OCI-LY7 (cell line): ENCODE measurements at regions not wholly inside any gene's neighbourhood (a gene's known extent, or its start where the extent isn't known, plus 50 kb on each side); places are given as distances from the start of the nearest gene placed in this dataset.

Source experiments
- BruUV-seq: library from RNA; stranded (reverse); fragments of 400-500 nt; replicated peaks from 2 replicates; lab custom pipeline; 2021; lab: Mats Ljungman, UMichigan
- CTCF ChIA-PET: fragments of 300-600 bp; sonication (Branson Sonifier 250); formaldehyde crosslinking; loops from one replicate; lab custom pipeline; 2022; ENCODE audit warnings: antibody characterized with exemption; ENCODE audit not compliant: unreplicated experiment; lab: Charles Lee
- POLR2A ChIA-PET: fragments of 300-600 bp; sonication (Branson Sonifier 250); formaldehyde crosslinking; loops from one replicate; lab custom pipeline; 2022; ENCODE audit warnings: antibody characterized with exemption; lab: Charles Lee
- DNase-seq: peaks from one replicate; pipeline ENCODE4 v3.0.0-alpha.2; 2015; ENCODE audit warnings: low spot score
- H2AFZ ChIP-seq: fragments of 200-600 bp; sonication (generic), shearing (Covaris generic); 2 replicates; pipeline ENCODE4 v1.6.1; 2014; ENCODE audit warnings: mild to moderate bottlenecking, antibody characterized with exemption, low read length, moderate library complexity
- H3K27ac ChIP-seq: fragments of 200-600 bp; sonication (generic); 2 replicates; pipeline ENCODE4 v1.5.1; 2014; ENCODE audit warnings: mixed run types, low read depth, mild to moderate bottlenecking, moderate library complexity, low read length, inconsistent platforms; ENCODE audit not compliant: poor library complexity, severe bottlenecking
- H3K36me3 ChIP-seq: fragments of 200-600 bp; sonication (generic); 2 replicates; pipeline ENCODE4 v1.6.1; 2014; ENCODE audit warnings: mild to moderate bottlenecking, antibody characterized with exemption, low read length, moderate library complexity, mixed read lengths; ENCODE audit not compliant: insufficient read depth
- H3K4me1 ChIP-seq: fragments of 200-600 bp; sonication (generic); 2 replicates; pipeline ENCODE4 v1.5.1; 2014; ENCODE audit warnings: mild to moderate bottlenecking, low read length; ENCODE audit not compliant: insufficient read depth, poor library complexity, severe bottlenecking
- H3K4me2 ChIP-seq: fragments of 200-600 bp; sonication (generic); 2 replicates; pipeline ENCODE4 v1.6.1; 2014; ENCODE audit warnings: mild to moderate bottlenecking, low read length
- H3K4me3 ChIP-seq: fragments of 200-600 bp; sonication (generic); 2 replicates; pipeline ENCODE4 v1.5.1; 2014; ENCODE audit warnings: mild to moderate bottlenecking, low read depth, low read length; ENCODE audit not compliant: poor library complexity, severe bottlenecking
- H3K79me2 ChIP-seq: fragments of 200-600 bp; sonication (generic); 2 replicates; pipeline ENCODE4 v1.6.1; 2016; ENCODE audit warnings: low read depth, mild to moderate bottlenecking, low read length, moderate library complexity, mixed read lengths; ENCODE audit not compliant: insufficient read depth
- H3K9me2 ChIP-seq: fragments of 200-600 bp; sonication (generic); 2 replicates; pipeline ENCODE4 v1.6.1; 2016; ENCODE audit warnings: mild to moderate bottlenecking, low read length, mixed read lengths; ENCODE audit not compliant: insufficient read depth
- H3K9me3 ChIP-seq: fragments of 200-600 bp; sonication (generic); 2 replicates; pipeline ENCODE4 v1.6.1; 2014; ENCODE audit warnings: mild to moderate bottlenecking, mixed run types, low read length, mixed read lengths
- H4K20me1 ChIP-seq: fragments of 200-600 bp; sonication (generic); 2 replicates; pipeline ENCODE4 v1.6.1; 2014; ENCODE audit warnings: mild to moderate bottlenecking, antibody characterized with exemption, low read length, moderate library complexity, mixed read lengths; ENCODE audit not compliant: insufficient read depth
- CTCF ChIP-seq: fragments of 200-600 bp; sonication (generic); conservative IDR thresholded peaks from 2 replicates; pipeline ENCODE4 v1.5.1; 2014; ENCODE audit warnings: mild to moderate bottlenecking, antibody characterized with exemption, low read length, moderate library complexity, mixed read lengths
- EZH2phosphoT487 ChIP-seq: fragments of 200-600 bp; sonication (generic); IDR thresholded peaks from 2 replicates; pipeline ENCODE4 v1.6.1; 2018; ENCODE audit warnings: low read depth, borderline replicate concordance, mild to moderate bottlenecking, mixed run types, antibody characterized with exemption, low read length, moderate library complexity, mixed read lengths
- intact Hi-C: fragments of 100-400 bp; cut with micrococcal nuclease; formaldehyde crosslinking; loops from one replicate; pipeline ENCODE4 v1.10.0; 2022; ENCODE audit not compliant: unreplicated experiment

GRCh38 chr18:61710082-61710620 is 182.7 kb downstream of the RNF152 start:
- no peaks in the 10 kb centered on the region for H3K9me2 ChIP-seq
- CTCF ChIA-PET: no interaction called here
- H3K79me2 ChIP-seq: no peaks in the 10 kb centered on the region
- BruUV-seq: no TSS peak
- DNase-seq: no peak
- no peak overlapping the region for H3K4me2 ChIP-seq
- no peaks in the 10 kb centered on the region for H3K9me3 ChIP-seq
- H4K20me1 ChIP-seq: no peaks in the 10 kb centered on the region
- no peaks in the 10 kb centered on the region for H3K4me1 ChIP-seq
- H2AFZ ChIP-seq: no peak overlapping the region
- H3K27ac ChIP-seq: no peak overlapping the region
- TF ChIP-seq CTCF (no peak), EZH2phosphoT487 (no peak)
- no peak overlapping the region for H3K4me3 ChIP-seq
- POLR2A ChIA-PET: no interaction called here
- intact Hi-C loops: no loop called here
- no peaks in the 10 kb centered on the region for H3K36me3 ChIP-seq

- CTCF ChIA-PET: no interaction called here
- no peaks in the 10 kb centered on the region for H3K9me2 ChIP-seq
- H3K4me3 ChIP-seq: no peak overlapping the region
- DNase-seq: no peak
- H3K9me3 ChIP-seq: no peaks in the 10 kb centered on the region
- TF ChIP-seq EZH2phosphoT487 (no peak), CTCF (no peak)
- no peak overlapping the region for H2AFZ ChIP-seq
- no peaks in the 10 kb centered on the region for H3K36me3 ChIP-seq
- POLR2A ChIA-PET: no interaction called here
- no peak overlapping the region for H3K4me2 ChIP-seq
- H3K27ac ChIP-seq: no peak overlapping the region
- no TSS peak for BruUV-seq
- H4K20me1 ChIP-seq: no peaks in the 10 kb centered on the region
- no peaks in the 10 kb centered on the region for H3K4me1 ChIP-seq
- intact Hi-C loops: no loop called here
- no peaks in the 10 kb centered on the region for H3K79me2 ChIP-seq
These were observed 186.4 kb downstream of the RNF152 start for GRCh38 chr18:61706276-61706915.

GRCh38 chr18:61703508-61703907 is 189.3 kb downstream of the RNF152 start:
- H3K4me3 ChIP-seq: no peak overlapping the region
- H3K9me2 ChIP-seq: no peaks in the 10 kb centered on the region
- no peaks in the 10 kb centered on the region for H4K20me1 ChIP-seq
- DNase-seq: no peak
- H2AFZ ChIP-seq: no peak overlapping the region
- no peaks in the 10 kb centered on the region for H3K79me2 ChIP-seq
- TF ChIP-seq EZH2phosphoT487 (no peak), CTCF (no peak)
- BruUV-seq: no TSS peak
- no peaks in the 10 kb centered on the region for H3K9me3 ChIP-seq
- intact Hi-C loops: no loop called here
- ChIA-PET POLR2A (no interaction called here), CTCF (no interaction called here)
- no peaks in the 10 kb centered on the region for H3K4me1 ChIP-seq
- no peaks in the 10 kb centered on the region for H3K36me3 ChIP-seq
- H3K4me2 ChIP-seq: no peak overlapping the region
- H3K27ac ChIP-seq: no peak overlapping the region
